ENCODE measurements at regions not wholly inside any gene's neighbourhood (a gene's known extent, or its start where the extent isn't known, plus 50 kb on each side); places are given as distances from the start of the nearest gene placed in this dataset.
"Not testable (repeated sequence)": the region's sequence is repeated elsewhere in the genome, so short reads cannot be mapped to it uniquely, and the experiment has no call there.

GRCh38 chr3:150327678-150328653 lies 80.1 kb upstream of the TSC22D2 start:
- DNase-seq = no peak

- no peak for DNase-seq
These were observed 83.3 kb upstream of the TSC22D2 start for GRCh38 chr3:150324788-150325187.

- no peak for DNase-seq
These were observed 83.9 kb upstream of the TSC22D2 start for GRCh38 chr3:150324245-150324644.

- DNase-seq = no peak
These were observed 84.3 kb upstream of the TSC22D2 start for GRCh38 chr3:150323770-150324169.

- DNase-seq = not testable (repeated sequence)
These were observed 85.0 kb upstream of the TSC22D2 start for GRCh38 chr3:150323091-150323490.

- DNase-seq = not testable (repeated sequence)
These were observed 87.1 kb upstream of the TSC22D2 start for GRCh38 chr3:150320971-150321370.

- DNase-seq = no peak
These were observed 88.2 kb upstream of the TSC22D2 start for GRCh38 chr3:150319900-150320299.

GRCh38 chr3:150317469-150317868 lies 90.6 kb upstream of the TSC22D2 start:
- DNase-seq = no peak

GRCh38 chr3:150315721-150316120 lies 92.4 kb upstream of the TSC22D2 start:
- no peak for DNase-seq

- DNase-seq = no peak
These were observed 93.7 kb upstream of the TSC22D2 start for GRCh38 chr3:150314248-150315004.

GRCh38 chr3:150312018-150312657 lies 96.0 kb upstream of the TSC22D2 start:
- no peak for DNase-seq

GRCh38 chr3:150311156-150311555 lies 96.9 kb upstream of the TSC22D2 start:
- DNase-seq = no peak

- no peak for DNase-seq
These were observed 98.5 kb upstream of the TSC22D2 start for GRCh38 chr3:150309557-150309956.

GRCh38 chr3:150309257-150309542 lies 98.9 kb upstream of the TSC22D2 start:
- DNase-seq = no peak

- no peak for DNase-seq
These were observed 99.4 kb upstream of the TSC22D2 start for GRCh38 chr3:150308481-150309256.

GRCh38 chr3:150308037-150308319 lies 100.1 kb upstream of the TSC22D2 start:
- DNase-seq = no peak

- DNase-seq = no peak
These were observed 100.6 kb upstream of the TSC22D2 start for GRCh38 chr3:150307311-150308036.

GRCh38 chr3:150306906-150307305 lies 101.2 kb upstream of the TSC22D2 start:
- DNase-seq = no peak

GRCh38 chr3:150306083-150306482 lies 102.0 kb upstream of the TSC22D2 start:
- DNase-seq = no peak

- no peak for DNase-seq
These were observed 104.3 kb upstream of the TSC22D2 start for GRCh38 chr3:150303768-150304167.

GRCh38 chr3:150302246-150302645 lies 105.9 kb upstream of the TSC22D2 start:
- DNase-seq = no peak

GRCh38 chr3:150300852-150301517 lies 107.1 kb upstream of the TSC22D2 start:
- DNase-seq = no peak
